Activated CD4-positive, alpha-beta T cell treated with anti-CD3 and anti-CD28 coated beads, Interleukin-2, Interleukin-4, amounts not matched to agents 100 ng/mL and 50 ng/mL, durations not matched to agents 16 hours and 8 hours (primary cell): ENCODE measurements at regions not wholly inside any gene's neighbourhood (a gene's known extent, or its start where the extent isn't known, plus 50 kb on each side); places are given as distances from the start of the nearest gene placed in this dataset.

Source experiments
- DNase-seq: peaks from one replicate; pipeline ENCODE4 v3.0.0-alpha.2; 2020; ENCODE audit warnings: low spot score

- DNase-seq: no peak
Measured at GRCh38 chr4:123807866-123808265, 411.3 kb downstream of the SPRY1 start.

- no peak for DNase-seq
Measured at GRCh38 chr4:123809864-123810263, 413.3 kb downstream of the SPRY1 start.

- DNase-seq: no peak
Measured at GRCh38 chr4:123812066-123812390, 415.4 kb downstream of the SPRY1 start.

GRCh38 chr4:123813901-123814300 lies 417.3 kb downstream of the SPRY1 start:
- no peak for DNase-seq

GRCh38 chr4:123816462-123816861 lies 419.9 kb downstream of the SPRY1 start:
- no peak for DNase-seq

GRCh38 chr4:123817025-123817688 lies 420.6 kb downstream of the SPRY1 start:
- no peak for DNase-seq

- no peak for DNase-seq
Measured at GRCh38 chr4:123819362-123820035, 422.9 kb downstream of the SPRY1 start.

- no peak for DNase-seq
Measured at GRCh38 chr4:123821861-123822260, 425.3 kb downstream of the SPRY1 start.

GRCh38 chr4:123822353-123822752 lies 425.8 kb downstream of the SPRY1 start:
- no peak for DNase-seq

GRCh38 chr4:123823244-123823643 lies 426.6 kb downstream of the SPRY1 start:
- DNase-seq: no peak

- no peak for DNase-seq
Measured at GRCh38 chr4:123824524-123824923, 427.9 kb downstream of the SPRY1 start.

GRCh38 chr4:123825596-123826291 lies 429.1 kb downstream of the SPRY1 start:
- DNase-seq: no peak

GRCh38 chr4:123826896-123827295 lies 430.3 kb downstream of the SPRY1 start:
- no peak for DNase-seq

- DNase-seq: no peak
Measured at GRCh38 chr4:123827511-123827910, 430.9 kb downstream of the SPRY1 start.

GRCh38 chr4:123830930-123831329 lies 434.3 kb downstream of the SPRY1 start:
- no peak for DNase-seq

- no peak for DNase-seq
Measured at GRCh38 chr4:123832173-123833026, 435.8 kb downstream of the SPRY1 start.

GRCh38 chr4:123833171-123833643 lies 436.6 kb downstream of the SPRY1 start:
- no peak for DNase-seq

- DNase-seq: no peak
Measured at GRCh38 chr4:123835831-123836590, 439.4 kb downstream of the SPRY1 start.

- DNase-seq: no peak
Measured at GRCh38 chr4:123836851-123837595, 440.4 kb downstream of the SPRY1 start.

GRCh38 chr4:123838474-123838873 lies 441.9 kb downstream of the SPRY1 start:
- DNase-seq: no peak

- no peak for DNase-seq
Measured at GRCh38 chr4:123840197-123840596, 443.6 kb downstream of the SPRY1 start.
